Ecto neural progenitor cell (in vitro differentiated cells): ENCODE measurements at regions not wholly inside any gene's neighbourhood (a gene's known extent, or its start where the extent isn't known, plus 50 kb on each side); places are given as distances from the start of the nearest gene placed in this dataset.

Experiments
- DNase-seq: peaks from one replicate; pipeline ENCODE4 v3.0.0-alpha.2; 2018; ENCODE audit warnings: low spot score

GRCh38 chrX:69083801-69084200 lies 81.5 kb downstream of the PJA1 start:
- DNase-seq: no peak

GRCh38 chrX:69083361-69083760 lies 81.9 kb downstream of the PJA1 start:
- no peak for DNase-seq

- no peak for DNase-seq
Measured at GRCh38 chrX:69082753-69083150, 82.5 kb downstream of the PJA1 start.

- no peak for DNase-seq
Measured at GRCh38 chrX:69082055-69082752, 83.0 kb downstream of the PJA1 start.

GRCh38 chrX:69080855-69081465 lies 84.3 kb downstream of the PJA1 start:
- no peak for DNase-seq

GRCh38 chrX:69079268-69079667 lies 86.0 kb downstream of the PJA1 start:
- no peak for DNase-seq

GRCh38 chrX:69077895-69078455 lies 87.3 kb downstream of the PJA1 start:
- DNase-seq: no peak

GRCh38 chrX:69076088-69076487 lies 89.2 kb downstream of the PJA1 start:
- DNase-seq: no peak

- no peak for DNase-seq
Measured at GRCh38 chrX:69074726-69075125, 90.5 kb downstream of the PJA1 start.

GRCh38 chrX:69073721-69074120 lies 91.5 kb downstream of the PJA1 start:
- DNase-seq: no peak

GRCh38 chrX:69073241-69073640 lies 92.0 kb downstream of the PJA1 start:
- no peak for DNase-seq

- no peak for DNase-seq
Measured at GRCh38 chrX:69072486-69073006, 92.7 kb downstream of the PJA1 start.

- DNase-seq: no peak
Measured at GRCh38 chrX:69070949-69071650, 94.2 kb downstream of the PJA1 start.

GRCh38 chrX:69069876-69070275 lies 95.4 kb downstream of the PJA1 start:
- DNase-seq: no peak

GRCh38 chrX:69069086-69069445 lies 96.2 kb downstream of the PJA1 start:
- DNase-seq: no peak

- no peak for DNase-seq
Measured at GRCh38 chrX:69068301-69069085, 96.8 kb downstream of the PJA1 start.

- no peak for DNase-seq
Measured at GRCh38 chrX:69067841-69068240, 97.4 kb downstream of the PJA1 start.

- DNase-seq: no peak
Measured at GRCh38 chrX:69066966-69067525, 98.2 kb downstream of the PJA1 start.

- no peak for DNase-seq
Measured at GRCh38 chrX:69066021-69066757, 99.1 kb downstream of the PJA1 start.

GRCh38 chrX:69065451-69065850 lies 99.8 kb downstream of the PJA1 start:
- no peak for DNase-seq

- peak; percentile 10 for DNase-seq
Measured at GRCh38 chrX:69063486-69063885, 101.8 kb downstream of the PJA1 start.
